ENCODE measurements at regions not wholly inside any gene's neighbourhood (a gene's known extent, or its start where the extent isn't known, plus 50 kb on each side); places are given as distances from the start of the nearest gene placed in this dataset.

DNA sequence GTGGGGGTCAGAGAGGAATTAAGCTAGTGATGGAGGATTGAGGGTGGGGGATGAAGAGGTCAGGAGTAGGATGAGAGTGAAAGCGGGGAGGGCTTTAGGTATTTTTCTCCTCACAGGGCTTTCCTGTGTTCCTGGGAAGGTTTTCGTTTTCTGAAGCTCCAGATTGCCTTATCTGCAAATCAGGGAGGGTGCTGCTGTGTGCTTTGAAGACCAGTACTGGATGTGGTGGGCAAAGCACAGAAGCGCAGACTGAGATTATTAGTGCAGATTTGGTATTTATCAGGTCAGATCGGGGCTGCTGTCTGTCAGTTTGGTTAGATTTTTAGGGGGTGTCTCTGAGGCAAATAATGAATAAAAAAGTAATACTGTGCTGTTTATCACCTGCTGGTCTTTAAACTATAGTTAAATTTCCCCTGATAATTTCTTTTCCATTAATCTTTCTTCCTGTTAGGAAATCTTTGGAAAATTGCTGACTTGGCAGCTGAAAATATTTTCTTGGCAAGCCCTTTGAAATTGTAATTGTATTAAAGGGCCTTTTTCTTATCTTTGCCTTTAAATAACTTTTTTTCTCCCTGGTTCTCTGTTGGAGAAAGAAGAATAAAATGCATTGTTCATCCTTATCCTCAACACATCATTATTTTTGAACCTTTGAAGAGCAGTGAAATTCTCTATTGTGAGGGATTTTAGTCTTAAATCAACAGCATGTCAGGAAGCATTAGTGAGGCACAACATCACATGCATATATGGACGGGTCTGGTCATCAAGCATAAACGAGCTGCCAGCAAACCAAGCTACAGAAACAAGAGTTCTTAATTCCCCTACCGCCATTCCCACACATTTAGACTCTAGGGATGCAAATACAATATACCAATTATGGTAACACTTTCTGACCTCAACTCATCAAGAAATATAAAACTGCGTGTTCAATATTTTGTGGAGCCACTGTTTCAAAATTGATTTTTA is 139.6 kb downstream of the S1PR1 start:
- TF ChIP-seq, protein P1, sequence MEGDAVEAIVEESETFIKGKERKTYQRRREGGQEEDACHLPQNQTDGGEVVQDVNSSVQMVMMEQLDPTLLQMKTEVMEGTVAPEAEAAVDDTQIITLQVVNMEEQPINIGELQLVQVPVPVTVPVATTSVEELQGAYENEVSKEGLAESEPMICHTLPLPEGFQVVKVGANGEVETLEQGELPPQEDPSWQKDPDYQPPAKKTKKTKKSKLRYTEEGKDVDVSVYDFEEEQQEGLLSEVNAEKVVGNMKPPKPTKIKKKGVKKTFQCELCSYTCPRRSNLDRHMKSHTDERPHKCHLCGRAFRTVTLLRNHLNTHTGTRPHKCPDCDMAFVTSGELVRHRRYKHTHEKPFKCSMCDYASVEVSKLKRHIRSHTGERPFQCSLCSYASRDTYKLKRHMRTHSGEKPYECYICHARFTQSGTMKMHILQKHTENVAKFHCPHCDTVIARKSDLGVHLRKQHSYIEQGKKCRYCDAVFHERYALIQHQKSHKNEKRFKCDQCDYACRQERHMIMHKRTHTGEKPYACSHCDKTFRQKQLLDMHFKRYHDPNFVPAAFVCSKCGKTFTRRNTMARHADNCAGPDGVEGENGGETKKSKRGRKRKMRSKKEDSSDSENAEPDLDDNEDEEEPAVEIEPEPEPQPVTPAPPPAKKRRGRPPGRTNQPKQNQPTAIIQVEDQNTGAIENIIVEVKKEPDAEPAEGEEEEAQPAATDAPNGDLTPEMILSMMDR (IDR thresholded peaks at IDR 0.05; ENCODE audit: borderline replicate concordance, insufficient read depth, low read depth, low read length), result no peak
- H3K4me3 ChIP-seq (ENCODE audit: low read depth, low read length), result no peak overlapping the region

DNA sequence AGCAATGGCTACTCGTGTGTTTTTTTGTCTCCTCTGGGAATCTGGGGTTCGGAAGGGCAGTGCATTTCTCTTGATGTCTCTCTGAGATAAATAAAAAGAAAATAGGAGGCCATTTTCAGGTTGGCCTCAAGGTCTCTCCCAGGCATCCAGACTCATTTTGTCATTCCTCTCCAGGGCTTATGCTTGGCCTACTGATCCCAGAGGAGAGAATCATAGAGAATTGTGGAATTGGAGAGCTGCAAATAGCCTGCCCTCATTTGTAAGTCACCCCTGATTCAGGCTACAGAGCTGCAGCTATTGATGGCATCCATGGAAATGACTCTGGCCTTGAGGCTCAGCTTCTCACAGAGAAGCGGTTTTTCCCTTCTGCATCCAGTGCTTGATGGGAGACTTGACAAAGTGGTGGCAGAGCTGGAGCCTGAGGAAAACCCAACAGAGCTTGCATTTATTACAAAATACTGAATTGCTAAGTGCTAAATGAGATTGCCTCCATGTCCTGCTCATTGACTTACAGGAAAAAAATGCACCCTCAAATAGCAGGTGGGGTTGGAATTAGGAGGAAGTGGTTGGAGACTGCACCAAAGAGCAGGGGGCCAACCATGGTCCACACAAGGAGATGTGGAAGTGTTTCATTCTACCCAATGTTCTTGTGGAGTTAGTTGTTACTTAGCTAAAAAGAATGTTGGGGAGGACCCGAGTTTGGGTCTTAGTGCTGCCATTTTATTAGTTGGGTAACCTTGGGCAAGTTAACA is 140.4 kb downstream of the S1PR1 start:
- no peak overlapping the region for H3K4me3 ChIP-seq (ENCODE audit: low read depth, low read length)
- TF ChIP-seq, protein P1 (IDR thresholded peaks at IDR 0.05; ENCODE audit: borderline replicate concordance, insufficient read depth, low read depth, low read length), result no peak

DNA sequence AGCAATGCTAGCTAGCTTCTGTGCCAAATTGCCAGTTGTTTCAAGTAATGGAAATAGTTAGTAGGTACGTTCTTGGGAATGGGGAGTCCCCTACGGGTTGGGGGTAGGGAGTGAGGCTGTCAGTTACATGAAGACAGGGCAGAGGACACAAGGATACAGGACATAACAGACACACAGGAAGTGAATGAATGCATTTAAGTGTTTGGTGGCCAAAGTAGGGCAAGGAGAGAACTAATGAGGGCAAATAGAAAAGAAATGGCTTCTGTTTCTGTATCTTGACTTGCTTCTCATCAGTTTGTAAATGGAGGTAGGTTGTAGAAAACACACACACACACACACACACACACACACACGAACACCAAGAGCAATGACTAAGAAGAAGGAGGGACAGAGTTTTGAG is 142.2 kb downstream of the S1PR1 start:
- TF ChIP-seq, protein P1 (IDR thresholded peaks at IDR 0.05; ENCODE audit: borderline replicate concordance, insufficient read depth, low read depth, low read length), result no peak
- H3K4me3 ChIP-seq (ENCODE audit: low read depth, low read length), result no peak overlapping the region

DNA sequence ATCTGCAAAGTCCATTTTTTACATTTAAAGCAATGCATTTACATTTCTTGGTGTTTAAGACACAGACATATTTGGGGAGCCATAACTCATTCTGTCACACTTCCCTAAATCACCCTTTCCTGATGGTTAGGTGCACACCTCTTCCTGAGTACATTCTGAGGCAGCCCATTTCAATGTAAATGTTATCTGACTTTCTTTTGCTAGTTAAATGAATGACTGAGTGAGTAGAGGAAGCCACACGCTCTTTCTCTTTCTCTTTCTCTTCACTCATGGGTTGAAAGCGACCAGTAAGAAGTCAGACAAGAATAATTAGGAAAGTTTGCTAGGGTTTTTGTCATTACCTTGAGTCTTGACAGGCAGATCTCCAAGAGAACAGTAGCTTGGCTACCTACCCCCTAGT is 143.1 kb downstream of the S1PR1 start:
- H3K4me3 ChIP-seq (ENCODE audit: low read depth, low read length), result no peak overlapping the region

DNA sequence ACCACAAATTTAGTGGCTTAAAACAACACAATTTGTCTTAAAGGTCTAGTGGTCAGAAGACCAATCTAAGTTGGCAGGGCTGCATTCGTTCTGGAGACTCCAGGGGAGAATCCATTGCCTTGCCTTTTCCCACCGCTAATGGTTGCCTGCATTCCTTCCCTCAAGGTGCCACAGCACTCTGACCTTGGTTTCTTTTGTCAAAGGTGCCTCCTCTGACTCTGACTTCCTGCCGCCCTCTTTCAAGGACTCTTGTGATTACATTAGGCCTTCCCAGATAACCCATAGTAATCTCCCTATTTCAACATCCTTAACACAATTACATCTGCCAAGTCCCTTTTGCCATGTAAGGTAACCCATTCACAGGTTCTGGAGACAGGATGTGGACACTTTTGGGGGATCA is 145.3 kb downstream of the S1PR1 start:
- TF ChIP-seq, protein P1 (IDR thresholded peaks at IDR 0.05; ENCODE audit: borderline replicate concordance, insufficient read depth, low read depth, low read length), result no peak
- H3K4me3 ChIP-seq (ENCODE audit: low read depth, low read length), result no peak overlapping the region

More for the DNA sequence above, 143.1 kb downstream of the S1PR1 start:
- TF ChIP-seq, protein P1 (IDR thresholded peaks at IDR 0.05; ENCODE audit: borderline replicate concordance, insufficient read depth, low read depth, low read length), result no peak

DNA sequence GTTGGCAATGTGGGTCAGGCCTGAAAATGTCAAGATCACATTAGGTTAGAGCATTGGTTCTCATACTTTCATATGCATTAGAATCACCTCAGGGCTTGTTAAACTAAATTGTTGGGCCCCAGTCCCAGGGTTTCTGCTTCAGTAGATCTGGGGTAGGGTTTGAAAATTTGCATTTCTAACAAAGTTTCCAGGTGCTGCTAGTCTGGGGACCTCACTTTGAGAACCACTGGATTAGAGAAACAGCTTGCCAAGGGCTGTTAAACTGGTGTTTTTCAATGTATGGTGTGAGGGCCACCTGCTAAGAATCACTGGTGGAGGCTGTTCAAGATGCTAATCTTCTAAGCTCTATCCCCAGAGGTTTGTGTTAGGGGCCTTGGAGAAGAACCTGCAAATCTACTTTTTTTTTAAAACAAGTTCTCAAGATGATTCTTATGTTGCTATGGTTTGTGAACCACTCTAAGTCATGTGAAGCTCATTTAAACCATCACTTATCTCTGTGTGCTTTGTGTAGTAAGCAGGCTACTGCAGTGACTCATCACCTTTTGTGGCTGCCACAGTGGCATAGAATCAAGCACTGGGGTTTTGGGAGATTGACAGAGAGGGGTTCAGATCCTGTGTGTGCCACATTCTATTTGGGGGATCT is 152.2 kb downstream of the S1PR1 start:
- H3K4me3 ChIP-seq (ENCODE audit: low read depth, low read length), result no peak overlapping the region
- TF ChIP-seq, protein P1 (IDR thresholded peaks at IDR 0.05; ENCODE audit: borderline replicate concordance, insufficient read depth, low read depth, low read length), result no peak
